Smooth muscle cell (in vitro differentiated cells): ENCODE measurements at regions not wholly inside any gene's neighbourhood (a gene's known extent, or its start where the extent isn't known, plus 50 kb on each side); places are given as distances from the start of the nearest gene placed in this dataset.

Experiments used
- DNase-seq: peaks from one replicate; lab custom pipeline; 2025; ENCODE audit not compliant: unreplicated experiment; lab: John Stamatoyannopoulos, UW
- H2AFZ ChIP-seq: fragments of 200-600 bp; sonication (generic); 2 replicates; pipeline ENCODE4 v1.6.0; 2016; ENCODE audit warnings: antibody characterized with exemption, low read depth, mild to moderate bottlenecking
- H3F3A ChIP-seq: fragments of 200-600 bp; sonication (generic); 2 replicates; pipeline ENCODE4 v1.6.0; 2017; ENCODE audit warnings: antibody characterized with exemption, low read depth
- H3K27ac ChIP-seq: fragments of 200-600 bp; sonication (generic); 2 replicates; pipeline ENCODE4 v1.5.1; 2016; ENCODE audit warnings: low read depth, mild to moderate bottlenecking
- H3K27me3 ChIP-seq: fragments of 200-600 bp; sonication (generic); 2 replicates; pipeline ENCODE4 v1.6.1; 2016; ENCODE audit warnings: low read depth, mild to moderate bottlenecking
- H3K36me3 ChIP-seq: fragments of 200-600 bp; sonication (generic); 2 replicates; pipeline ENCODE4 v1.5.1; 2016; ENCODE audit warnings: low read depth
- H3K4me1 ChIP-seq: fragments of 200-600 bp; sonication (generic); 2 replicates; pipeline ENCODE4 v1.5.1; 2016; ENCODE audit warnings: low read depth
- H3K4me2 ChIP-seq: fragments of 200-600 bp; sonication (generic); 2 replicates; pipeline ENCODE4 v1.6.0; 2016; ENCODE audit warnings: mild to moderate bottlenecking
- H3K4me3 ChIP-seq: fragments of 200-600 bp; sonication (generic); 2 replicates; pipeline ENCODE4 v1.5.1; 2016; ENCODE audit warnings: mild to moderate bottlenecking
- H3K79me2 ChIP-seq: fragments of 200-600 bp; sonication (generic); 2 replicates; pipeline ENCODE4 v1.6.0; 2016; ENCODE audit warnings: low read depth, mild to moderate bottlenecking
- H3K9ac ChIP-seq: fragments of 200-600 bp; sonication (generic); 2 replicates; pipeline ENCODE4 v1.6.0; 2016; ENCODE audit warnings: low read depth
- H3K9me3 ChIP-seq: fragments of 200-600 bp; sonication (generic); replicated peaks from 2 replicates; pipeline ENCODE4 v1.5.1; 2016; ENCODE audit warnings: low read depth
- H4K20me1 ChIP-seq: fragments of 200-600 bp; sonication (generic); 2 replicates; pipeline ENCODE4 v1.6.0; 2016; ENCODE audit warnings: low read depth
- WGBS: methylation state at CpG from one replicate; pipeline ENCODE4 v1.1.7; 2016; ENCODE audit warnings: low lambda C conversion rate; 5-methylcytosine and 5-hydroxymethylcytosine counted together
- TF ChIP-seq, protein P1 (sequence below): fragments of 200-600 bp; sonication (generic); IDR thresholded peaks from 2 replicates; pipeline ENCODE4 v1.5.1; 2017; ENCODE audit warnings: borderline replicate concordance, mild to moderate bottlenecking, antibody characterized with exemption; ENCODE audit not compliant: insufficient read depth, poor library complexity, severe bottlenecking

DNA sequence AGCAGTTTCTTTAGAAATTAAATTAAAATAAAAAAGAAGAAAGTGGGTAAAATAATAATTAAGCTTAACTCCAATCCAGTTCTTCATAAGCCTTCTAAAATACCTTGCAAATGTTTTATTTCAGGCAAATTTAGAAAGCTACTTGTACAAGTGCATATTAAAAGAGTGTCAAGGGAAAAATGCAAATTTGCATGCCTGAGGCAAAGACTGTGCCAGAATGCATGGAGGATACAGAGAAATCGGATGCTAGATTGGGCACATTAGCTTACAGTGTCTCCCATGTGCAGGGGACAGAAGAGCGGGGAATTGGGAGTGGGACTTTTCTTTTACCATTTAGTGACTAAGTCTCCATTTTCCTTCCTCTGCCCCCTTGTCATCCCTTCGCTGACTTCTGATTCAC is 173.0 kb upstream of the NWD2 start:
- no peak overlapping the region for H3K4me3 ChIP-seq
- H3K79me2 ChIP-seq, result no peaks in the 10 kb centered on the region
- 99% methylated on average over 3 of the region's 3 CpGs for WGBS
- no peaks in the 10 kb centered on the region for H4K20me1 ChIP-seq
- H3F3A ChIP-seq, result no peaks in the 10 kb centered on the region
- H3K4me2 ChIP-seq, result no peak overlapping the region
- no peak overlapping the region for H2AFZ ChIP-seq
- H3K4me1 ChIP-seq, result no peaks in the 10 kb centered on the region
- no peaks in the 10 kb centered on the region for H3K27me3 ChIP-seq
- TF ChIP-seq, protein P1, sequence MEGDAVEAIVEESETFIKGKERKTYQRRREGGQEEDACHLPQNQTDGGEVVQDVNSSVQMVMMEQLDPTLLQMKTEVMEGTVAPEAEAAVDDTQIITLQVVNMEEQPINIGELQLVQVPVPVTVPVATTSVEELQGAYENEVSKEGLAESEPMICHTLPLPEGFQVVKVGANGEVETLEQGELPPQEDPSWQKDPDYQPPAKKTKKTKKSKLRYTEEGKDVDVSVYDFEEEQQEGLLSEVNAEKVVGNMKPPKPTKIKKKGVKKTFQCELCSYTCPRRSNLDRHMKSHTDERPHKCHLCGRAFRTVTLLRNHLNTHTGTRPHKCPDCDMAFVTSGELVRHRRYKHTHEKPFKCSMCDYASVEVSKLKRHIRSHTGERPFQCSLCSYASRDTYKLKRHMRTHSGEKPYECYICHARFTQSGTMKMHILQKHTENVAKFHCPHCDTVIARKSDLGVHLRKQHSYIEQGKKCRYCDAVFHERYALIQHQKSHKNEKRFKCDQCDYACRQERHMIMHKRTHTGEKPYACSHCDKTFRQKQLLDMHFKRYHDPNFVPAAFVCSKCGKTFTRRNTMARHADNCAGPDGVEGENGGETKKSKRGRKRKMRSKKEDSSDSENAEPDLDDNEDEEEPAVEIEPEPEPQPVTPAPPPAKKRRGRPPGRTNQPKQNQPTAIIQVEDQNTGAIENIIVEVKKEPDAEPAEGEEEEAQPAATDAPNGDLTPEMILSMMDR, result no peak
- H3K9me3 ChIP-seq, result no peaks in the 10 kb centered on the region
- no peak overlapping the region for H3K27ac ChIP-seq
- DNase-seq, result no peak
- H3K9ac ChIP-seq, result no peak overlapping the region
- no peaks in the 10 kb centered on the region for H3K36me3 ChIP-seq

DNA sequence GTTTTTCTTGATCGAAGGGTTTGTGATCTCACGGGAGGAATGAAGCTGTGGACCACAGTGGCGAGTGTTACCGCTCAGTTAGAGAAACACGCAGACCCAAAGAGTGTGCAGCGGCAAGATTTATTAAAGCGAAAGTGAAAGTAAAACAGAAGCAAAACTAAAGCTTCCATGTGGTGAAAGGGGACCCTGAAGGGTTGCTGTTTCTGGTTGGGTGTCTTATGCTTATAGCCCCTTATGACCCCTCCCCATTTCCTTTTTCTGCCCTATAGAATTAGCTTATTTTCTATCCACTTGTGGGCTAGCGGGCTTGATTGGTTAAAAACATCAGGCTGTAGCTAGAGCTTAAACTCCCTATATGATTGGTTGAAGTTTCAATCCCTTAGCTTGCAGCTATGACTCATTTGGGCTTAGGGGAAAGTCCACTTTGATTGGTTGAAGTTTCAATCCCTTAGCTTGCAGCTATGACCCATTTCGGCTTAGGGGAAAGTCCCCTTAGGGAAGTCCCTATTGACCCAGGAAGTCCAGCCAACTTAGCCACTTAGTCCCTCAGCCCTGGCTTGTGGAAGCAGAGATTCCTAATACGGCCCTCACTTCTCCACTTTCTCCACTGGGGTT is 171.2 kb upstream of the NWD2 start:
- Histone ChIP-seq H3K79me2 (no peaks in the 10 kb centered on the region), H4K20me1 (no peaks in the 10 kb centered on the region), H2AFZ (no peak overlapping the region), H3F3A (no peaks in the 10 kb centered on the region), H3K4me2 (no peak overlapping the region), H3K9ac (no peak overlapping the region), H3K27ac (no peak overlapping the region), H3K4me1 (no peaks in the 10 kb centered on the region), H3K4me3 (no peak overlapping the region), H3K9me3 (no peaks in the 10 kb centered on the region), H3K36me3 (no peaks in the 10 kb centered on the region), H3K27me3 (no peaks in the 10 kb centered on the region)
- no peak for DNase-seq
- TF ChIP-seq, protein P1, result no peak
- 97% methylated on average over 10 of the region's 10 CpGs for WGBS

DNA sequence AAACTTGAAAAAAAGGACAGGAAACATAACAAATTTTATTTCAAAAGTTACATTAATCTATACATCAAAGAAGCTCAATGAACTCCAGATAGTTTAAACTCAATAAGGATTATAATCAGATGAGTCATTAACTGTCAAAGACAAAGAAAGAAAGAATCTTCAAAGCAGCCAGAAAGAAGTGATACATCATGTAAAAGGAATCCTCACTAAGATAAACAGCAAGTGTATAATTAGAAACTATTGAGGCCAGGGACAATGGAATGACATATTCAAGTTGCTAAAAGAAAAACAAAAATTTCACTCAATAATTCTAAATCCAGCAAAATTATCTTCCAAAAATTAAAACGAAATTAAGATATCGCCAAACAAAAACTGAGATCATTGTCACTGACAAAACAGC is 161.6 kb upstream of the NWD2 start:
- no peak overlapping the region for H3K27ac ChIP-seq
- H3F3A ChIP-seq, result no peaks in the 10 kb centered on the region
- no peaks in the 10 kb centered on the region for H3K4me1 ChIP-seq
- no peaks in the 10 kb centered on the region for H3K9me3 ChIP-seq
- H4K20me1 ChIP-seq, result no peaks in the 10 kb centered on the region
- 91% methylated on average over 2 of the region's 2 CpGs for WGBS
- no peaks in the 10 kb centered on the region for H3K79me2 ChIP-seq
- TF ChIP-seq, protein P1, result no peak
- DNase-seq, result no peak
- no peaks in the 10 kb centered on the region for H3K36me3 ChIP-seq
- H2AFZ ChIP-seq, result no peak overlapping the region
- H3K4me3 ChIP-seq, result no peak overlapping the region
- no peak overlapping the region for H3K4me2 ChIP-seq
- H3K9ac ChIP-seq, result no peak overlapping the region
- H3K27me3 ChIP-seq, result no peaks in the 10 kb centered on the region

DNA sequence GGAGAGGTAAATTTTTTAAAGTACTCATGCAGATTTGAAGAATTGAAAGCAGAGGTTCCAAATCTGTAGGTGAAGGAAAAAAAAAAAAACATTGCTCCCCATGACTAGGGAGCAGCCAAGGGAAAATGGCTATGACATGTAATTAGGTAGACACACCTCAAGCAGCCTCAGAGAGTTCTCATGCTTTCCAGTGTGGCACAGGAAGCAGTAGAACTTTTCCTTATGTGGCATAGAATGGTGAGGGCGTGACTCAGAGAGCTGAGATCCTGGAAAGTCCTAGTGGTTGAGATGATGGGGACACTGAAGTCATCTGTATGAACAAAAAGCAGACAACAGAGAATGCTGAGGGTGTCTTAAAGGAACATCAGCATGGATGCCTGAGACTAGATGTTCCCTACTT is 148.6 kb upstream of the NWD2 start:
- no peaks in the 10 kb centered on the region for H3K27me3 ChIP-seq
- H3K4me2 ChIP-seq, result no peak overlapping the region
- no peaks in the 10 kb centered on the region for H3F3A ChIP-seq
- H3K4me1 ChIP-seq, result no peaks in the 10 kb centered on the region
- DNase-seq, result no peak
- WGBS, result 96% methylated on average over 1 of the region's 1 CpG
- H3K9ac ChIP-seq, result no peak overlapping the region
- TF ChIP-seq, protein P1, result no peak
- H3K36me3 ChIP-seq, result no peaks in the 10 kb centered on the region
- no peak overlapping the region for H3K27ac ChIP-seq
- H3K9me3 ChIP-seq, result no peaks in the 10 kb centered on the region
- no peak overlapping the region for H2AFZ ChIP-seq
- H3K4me3 ChIP-seq, result no peak overlapping the region
- H3K79me2 ChIP-seq, result no peaks in the 10 kb centered on the region
- H4K20me1 ChIP-seq, result no peaks in the 10 kb centered on the region
